Psoas muscle (tissue), 7 donors: ENCODE measurements at regions not wholly inside any gene's neighbourhood (a gene's known extent, or its start where the extent isn't known, plus 50 kb on each side); places are given as distances from the start of the nearest gene placed in this dataset.

ENCODE experiments used
- ATAC-seq, 4 donors: fragments of 200-7000 bp; cut with Tn5 transposase; one replicate each; pipeline ENCODE4 v1.9.1; 2020; ENCODE audit warnings: moderate library complexity in 3 of 4, mild to moderate bottlenecking in 2 of 4
- DNase-seq, 2 donors: peaks; one replicate each; pipeline ENCODE4 v3.0.0-alpha.2; 2020
- H3K27ac ChIP-seq: fragments of 200-600 bp; one replicate; pipeline ENCODE4 v1.8.0; 2022
- H3K27me3 ChIP-seq, 3 donors: fragments of 200-600 bp in 1 of 3; one replicate each; pipeline versions ENCODE4 v1.6.1 to v1.8.0; 2013 to 2022; ENCODE audit warnings: low read length in 2 of 3, mild to moderate bottlenecking in 2 of 3, moderate library complexity in 1 of 3; ENCODE audit not compliant: insufficient read depth in 3 of 3
- H3K36me3 ChIP-seq, 2 donors: fragments of 200-600 bp in 1 of 2; one replicate each; pipeline versions ENCODE4 v1.6.1 to v1.8.0; 2013 to 2022; ENCODE audit warnings: low read depth in 1 of 2, mild to moderate bottlenecking in 1 of 2, moderate library complexity in 1 of 2; ENCODE audit not compliant: insufficient read depth in 1 of 2
- H3K4me1 ChIP-seq: fragments of 200-600 bp; one replicate; pipeline ENCODE4 v1.8.0; 2022
- H3K4me3 ChIP-seq: fragments of 200-600 bp; one replicate; pipeline ENCODE4 v1.8.0; 2022; ENCODE audit warnings: mild to moderate bottlenecking
- H3K9me3 ChIP-seq: fragments of 200-600 bp; one replicate; pipeline ENCODE4 v1.8.0; 2022
- WGBS, 3 donors: extraction: QIAGEN DNeasy Blood & Tissue Kit; methylation state at CpG; one replicate each; pipeline versions ENCODE4 v1.1.6 to v1.1.7; 2013; 5-methylcytosine and 5-hydroxymethylcytosine counted together
- intact Hi-C, 2 donors: fragments of 100-400 bp; cut with DNase I; formaldehyde crosslinking; loops; one replicate each; pipeline versions ENCODE4 v1.11.0 to v1.14.2; 2022
- TF ChIP-seq, protein P1 (sequence below): fragments of 200-600 bp; IDR thresholded peaks from one replicate; pipeline ENCODE4 v1.8.0; 2022; ENCODE audit warnings: antibody characterized with exemption
- donor health status: healthy with polysubstance abuse.
- donor health status: DM: no; HTN: no; CAD: no; lungs with moderate emphysema.
- donor health status: Bipolar disorder and iron deficiency.
- donor health status: healthy.
- donor health status: DM: yes; HTN: yes; CAD: no.
- donor health status: DM: no; HTN: no; CAD: no.
- donor health status: DM: yes; HTN: yes; CAD: no.

DNA sequence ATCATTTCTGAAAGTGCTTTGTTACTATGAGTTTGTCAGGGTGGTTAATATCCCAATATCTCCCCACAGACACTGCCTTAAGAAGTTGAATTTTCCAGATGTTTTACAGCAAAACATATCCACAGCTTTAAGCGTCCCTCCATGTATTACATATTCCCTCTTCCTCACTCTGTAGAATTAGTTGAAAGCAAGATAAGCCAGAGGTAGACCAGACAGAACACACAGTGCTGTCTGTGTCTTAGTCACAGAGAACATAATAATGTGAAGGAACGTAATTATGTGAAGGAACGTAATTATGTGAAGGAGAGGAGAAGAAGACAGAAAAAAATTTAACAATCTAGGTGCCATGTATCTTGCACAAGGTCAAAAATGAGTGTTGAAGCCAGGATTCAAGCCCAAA is 81.9 kb upstream of the LRATD1 start:
- Histone ChIP-seq H3K27me3 (no peaks in the 10 kb centered on the region), H3K4me3 (no peak overlapping the region), H3K27ac (no peak overlapping the region), H3K4me1 (no peaks in the 10 kb centered on the region), H3K36me3 (no peaks in the 10 kb centered on the region), H3K9me3 (no peaks in the 10 kb centered on the region)
- no peak for ATAC-seq
- intact Hi-C loops: no loop called here
- DNase-seq: no peak
- TF ChIP-seq, protein P1, sequence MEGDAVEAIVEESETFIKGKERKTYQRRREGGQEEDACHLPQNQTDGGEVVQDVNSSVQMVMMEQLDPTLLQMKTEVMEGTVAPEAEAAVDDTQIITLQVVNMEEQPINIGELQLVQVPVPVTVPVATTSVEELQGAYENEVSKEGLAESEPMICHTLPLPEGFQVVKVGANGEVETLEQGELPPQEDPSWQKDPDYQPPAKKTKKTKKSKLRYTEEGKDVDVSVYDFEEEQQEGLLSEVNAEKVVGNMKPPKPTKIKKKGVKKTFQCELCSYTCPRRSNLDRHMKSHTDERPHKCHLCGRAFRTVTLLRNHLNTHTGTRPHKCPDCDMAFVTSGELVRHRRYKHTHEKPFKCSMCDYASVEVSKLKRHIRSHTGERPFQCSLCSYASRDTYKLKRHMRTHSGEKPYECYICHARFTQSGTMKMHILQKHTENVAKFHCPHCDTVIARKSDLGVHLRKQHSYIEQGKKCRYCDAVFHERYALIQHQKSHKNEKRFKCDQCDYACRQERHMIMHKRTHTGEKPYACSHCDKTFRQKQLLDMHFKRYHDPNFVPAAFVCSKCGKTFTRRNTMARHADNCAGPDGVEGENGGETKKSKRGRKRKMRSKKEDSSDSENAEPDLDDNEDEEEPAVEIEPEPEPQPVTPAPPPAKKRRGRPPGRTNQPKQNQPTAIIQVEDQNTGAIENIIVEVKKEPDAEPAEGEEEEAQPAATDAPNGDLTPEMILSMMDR: no peak
- 74 to 76% (median 74%) methylated on average over 3 of the region's 3 CpGs for WGBS, 3 donors

DNA sequence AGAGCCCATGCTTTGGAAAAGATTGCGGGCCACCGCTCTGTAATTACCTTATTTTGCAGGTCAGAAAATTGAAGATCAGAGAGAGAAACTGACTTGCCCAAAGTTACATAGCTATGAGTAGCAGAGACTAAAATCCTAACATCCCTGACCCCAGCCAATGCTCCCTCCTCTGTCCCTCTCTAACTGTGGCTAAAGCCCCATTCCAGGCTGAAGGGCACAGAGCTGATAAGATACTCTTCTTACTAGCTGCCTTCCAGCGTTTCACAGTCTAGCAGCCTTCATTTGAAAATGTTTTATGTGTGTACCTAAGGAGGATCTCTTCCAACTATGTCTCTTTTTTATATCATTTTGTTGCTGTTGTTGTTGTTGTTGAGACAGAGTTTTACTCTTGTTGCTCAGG is 81.4 kb upstream of the LRATD1 start:
- TF ChIP-seq, protein P1: no peak
- intact Hi-C loops: no loop called here
- 72 to 91% (median 86%) methylated on average over 3 of the region's 3 CpGs for WGBS, 3 donors
- no peaks in the 10 kb centered on the region for H3K27me3 ChIP-seq
- H3K36me3 ChIP-seq: no peaks in the 10 kb centered on the region
- H3K4me1 ChIP-seq: no peaks in the 10 kb centered on the region
- no peak for DNase-seq
- no peak overlapping the region for H3K27ac ChIP-seq
- ATAC-seq: no peak
- H3K4me3 ChIP-seq: no peak overlapping the region
- no peaks in the 10 kb centered on the region for H3K9me3 ChIP-seq

DNA sequence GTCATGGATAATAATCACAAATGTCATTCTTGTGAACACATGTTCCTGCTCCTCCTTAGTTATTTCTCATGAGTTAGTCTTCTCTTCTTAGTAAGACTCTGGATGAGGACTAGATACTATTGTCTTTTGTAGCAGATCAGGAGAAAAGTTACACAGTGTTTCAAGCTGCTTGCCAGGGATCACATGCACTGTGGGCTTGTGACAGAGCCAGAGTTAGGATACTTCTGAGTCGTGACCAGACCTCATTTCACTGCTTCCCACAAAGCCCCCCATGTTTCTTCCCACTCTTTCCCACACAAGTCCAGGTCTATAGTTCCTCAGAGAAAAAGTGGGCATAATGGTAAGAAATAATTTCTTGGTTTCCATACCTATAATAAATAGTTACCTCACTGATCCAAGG is 80.2 kb upstream of the LRATD1 start:
- H3K9me3 ChIP-seq: no peaks in the 10 kb centered on the region
- intact Hi-C loops: no loop called here
- WGBS, 3 donors: 58 to 74% (median 67%) methylated on average over 1 of the region's 1 CpG
- DNase-seq (no peak), ATAC-seq (no peak)
- no peaks in the 10 kb centered on the region for H3K36me3 ChIP-seq
- no peak overlapping the region for H3K27ac ChIP-seq
- no peaks in the 10 kb centered on the region for H3K4me1 ChIP-seq
- TF ChIP-seq, protein P1: no peak
- no peaks in the 10 kb centered on the region for H3K27me3 ChIP-seq
- H3K4me3 ChIP-seq: no peak overlapping the region

DNA sequence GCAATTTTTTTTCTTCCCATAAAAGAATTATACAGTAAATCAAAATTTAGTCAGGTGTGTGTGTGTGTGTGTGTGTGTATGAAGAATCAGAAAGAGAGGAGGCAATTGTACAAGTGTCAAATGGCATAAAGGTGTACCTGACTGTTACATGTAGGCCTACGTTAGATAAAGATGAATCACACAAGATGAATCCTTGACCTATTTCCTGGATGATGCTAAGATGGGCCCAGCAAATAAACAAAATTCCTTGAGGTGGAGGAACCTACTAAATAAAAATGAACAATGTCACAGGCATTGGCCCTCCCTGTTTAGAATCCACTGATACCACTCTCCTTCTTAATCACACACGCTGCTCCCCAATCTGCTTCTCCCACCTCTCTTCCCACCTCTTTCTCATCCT is 79.7 kb upstream of the LRATD1 start:
- DNase-seq: no peak
- H3K36me3 ChIP-seq: no peaks in the 10 kb centered on the region
- no peaks in the 10 kb centered on the region for H3K4me1 ChIP-seq
- H3K9me3 ChIP-seq: no peaks in the 10 kb centered on the region
- no peaks in the 10 kb centered on the region for H3K27me3 ChIP-seq
- ATAC-seq: no peak
- TF ChIP-seq, protein P1: no peak
- intact Hi-C loops: no loop called here
- 89 to 98% (median 95%) methylated on average over 2 of the region's 2 CpGs for WGBS, 3 donors
- H3K4me3 ChIP-seq: no peak overlapping the region
- H3K27ac ChIP-seq: no peak overlapping the region

DNA sequence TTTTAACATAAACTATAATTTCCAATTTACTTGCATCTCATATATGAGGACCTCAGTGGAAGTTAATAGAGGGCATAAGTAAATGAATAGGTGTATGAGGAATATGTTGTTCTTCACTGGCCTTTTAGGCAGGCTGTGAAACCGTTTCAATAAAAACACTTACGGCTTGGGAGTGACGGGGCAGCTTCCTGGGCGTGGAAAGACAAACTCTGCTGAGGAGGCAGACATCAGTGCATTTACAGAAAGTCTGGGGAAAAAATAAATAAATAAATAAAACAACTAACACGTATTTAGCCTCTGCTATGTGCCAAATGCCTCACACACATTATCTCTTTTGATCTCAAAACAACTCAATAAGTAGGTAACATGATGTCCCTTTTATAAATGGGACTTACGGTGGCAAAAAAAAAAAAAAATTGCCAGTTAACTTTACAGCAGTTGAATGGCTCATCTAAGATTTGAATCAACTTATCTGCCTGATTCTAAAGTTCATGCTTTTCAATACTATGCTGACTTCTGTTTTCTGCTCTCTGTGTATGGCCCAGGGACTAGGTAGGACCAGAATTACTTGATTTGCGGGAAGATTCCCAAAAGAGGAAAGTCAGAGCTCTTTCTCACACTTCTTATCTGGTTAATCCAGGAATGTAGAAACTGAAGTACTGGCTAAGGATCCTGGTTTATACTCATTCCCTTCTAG is 77.5 kb upstream of the LRATD1 start:
- DNase-seq (no peak), ATAC-seq (no peak)
- H3K4me3 ChIP-seq: no peak overlapping the region
- H3K36me3 ChIP-seq: no peaks in the 10 kb centered on the region
- no peak overlapping the region for H3K27ac ChIP-seq
- no peaks in the 10 kb centered on the region for H3K9me3 ChIP-seq
- intact Hi-C loops: no loop called here
- no peaks in the 10 kb centered on the region for H3K4me1 ChIP-seq
- TF ChIP-seq, protein P1: no peak
- 76 to 81% (median 80%) methylated on average over 7 of the region's 7 CpGs for WGBS, 3 donors
- H3K27me3 ChIP-seq: no peaks in the 10 kb centered on the region
